HepG2 (cell line): ENCODE measurements at regions not wholly inside any gene's neighbourhood (a gene's known extent, or its start where the extent isn't known, plus 50 kb on each side); places are given as distances from the start of the nearest gene placed in this dataset.

Source experiments
- ATAC-seq: fragments of 200-7000 bp; cut with Tn5 transposase; 3 replicates; pipeline ENCODE4 v1.9.1; 2020; ENCODE audit warnings: mild to moderate bottlenecking, moderate library complexity
- BruUV-seq: library from RNA; stranded (reverse); fragments of 400-500 nt; replicated peaks from 2 replicates; lab custom pipeline; 2021; lab: Mats Ljungman, UMichigan
- CTCF ChIA-PET: fragments of 300-600 bp; formaldehyde crosslinking; extraction: SDS; loops from one replicate; lab custom pipeline; 2021; ENCODE audit warnings: low total read pairs, inconsistent platforms, low intra/inter-chr PET ratio; lab: Yijun Ruan, JAX
- POLR2A ChIA-PET: fragments of 350-600 bp; sonication (Branson Sonifier 250); formaldehyde crosslinking; loops from one replicate; lab custom pipeline; 2020; ENCODE audit warnings: antibody characterized with exemption, inconsistent platforms; lab: Yijun Ruan, JAX
- DNase-seq: peaks from one replicate; pipeline ENCODE4 v3.0.0-alpha.2; 2015; ENCODE audit warnings: low spot score
- FAIRE-seq: peaks from 3 replicates; lab custom pipeline; 2011; peaks lifted over from hg19 to GRCh38; lab: Jason Lieb, UNC
- H2AFZ ChIP-seq: one replicate; pipeline ENCODE4 v1.6.1; 2011; ENCODE audit warnings: low read length, inconsistent platforms
- H3K27ac ChIP-seq: fragments of 300-600 bp; 3 replicates; pipeline ENCODE4 v1.8.0; 2011; ENCODE audit warnings: mixed run types, mild to moderate bottlenecking, mixed read lengths, low read length, inconsistent platforms; ENCODE audit not compliant: insufficient read depth; ENCODE audit errors: extremely low read length
- H3K27me3 ChIP-seq, 2 experiments: fragments of 200-600 bp in 1 of 2; 2 replicates in 1 of 2; 3 replicates in 1 of 2; pipeline versions ENCODE4 v1.6.0 to v1.8.0; 2011; ENCODE audit warnings: low read length in 2 of 2, mild to moderate bottlenecking in 2 of 2, moderate library complexity in 2 of 2, inconsistent platforms in 1 of 2; ENCODE audit not compliant: insufficient read depth in 2 of 2, control insufficient read depth in 1 of 2
- H3K36me3 ChIP-seq, 2 experiments: fragments of 200-600 bp in 1 of 2; replicated peaks in 1 of 2; 2 replicates in 1 of 2; 3 replicates in 1 of 2; pipeline versions ENCODE4 v1.5.1 to v1.8.0; 2011; ENCODE audit warnings: low read length in 2 of 2, inconsistent platforms in 1 of 2; ENCODE audit not compliant: insufficient read depth in 2 of 2, control insufficient read depth in 1 of 2
- H3K4me1 ChIP-seq: 2 replicates; pipeline ENCODE4 v1.5.1; 2012; ENCODE audit warnings: low read length, inconsistent platforms; ENCODE audit not compliant: insufficient read depth
- H3K4me2 ChIP-seq: 2 replicates; pipeline ENCODE4 v1.6.0; 2011; ENCODE audit warnings: low read depth, low read length, inconsistent platforms
- H3K4me3 ChIP-seq, 3 experiments: fragments of 200-600 bp in 1 of 3; sonication (generic), shearing (Covaris generic) in 1 of 3; replicated peaks in 1 of 3; 2 replicates each; pipeline ENCODE4 v1.5.1; 2011 to 2016; ENCODE audit warnings: low read length in 3 of 3, inconsistent platforms in 2 of 3, low read depth in 2 of 3, mild to moderate bottlenecking in 2 of 3, control low read depth in 1 of 3, mixed read lengths in 1 of 3; ENCODE audit not compliant: insufficient read depth in 1 of 3
- H3K79me2 ChIP-seq: one replicate; pipeline ENCODE4 v1.6.1; 2011; ENCODE audit warnings: low read length, inconsistent platforms; ENCODE audit not compliant: insufficient read depth
- H3K9ac ChIP-seq: 2 replicates; pipeline ENCODE4 v1.6.0; 2011; ENCODE audit warnings: mild to moderate bottlenecking, low read depth, low read length, inconsistent platforms; ENCODE audit not compliant: insufficient read depth
- H3K9me3 ChIP-seq: 2 replicates; pipeline ENCODE4 v1.5.1; 2012; ENCODE audit warnings: mild to moderate bottlenecking, low read length
- H4K20me1 ChIP-seq: 2 replicates; pipeline ENCODE4 v1.6.0; 2011; ENCODE audit warnings: inconsistent platforms, mild to moderate bottlenecking, low read length, moderate library complexity; ENCODE audit not compliant: insufficient read depth
- ARID2 ChIP-seq: sonication (generic); formaldehyde crosslinking; IDR thresholded peaks from 2 replicates; pipeline ENCODE4 v1.8.1; 2022; ENCODE audit warnings: mild to moderate bottlenecking, missing genetic modification reagents, borderline replicate concordance
- ATM ChIP-seq: fragments of 450-650 bp; IDR thresholded peaks from 2 replicates; pipeline ENCODE4 v1.7.1; 2017; ENCODE audit warnings: mild to moderate bottlenecking, borderline replicate concordance
- CC2D1A ChIP-seq: sonication (generic); formaldehyde crosslinking; IDR thresholded peaks from 2 replicates; pipeline ENCODE4 v1.8.1; 2023; ENCODE audit warnings: mild to moderate bottlenecking, missing genetic modification reagents
- DNMT3B ChIP-seq: conservative IDR thresholded peaks from 2 replicates; pipeline ENCODE4 v1.6.1; 2016; ENCODE audit warnings: missing biosample characterization, control low read depth
- HCFC1 ChIP-seq: fragments of 150-350 bp; IDR thresholded peaks from 2 replicates; pipeline ENCODE4 v1.6.1; 2014; ENCODE audit warnings: low read depth, low read length
- KLF16 ChIP-seq, 2 experiments: sonication (generic) in 1 of 2; formaldehyde crosslinking in 1 of 2; IDR thresholded peaks; 2 replicates each; pipeline versions ENCODE4 v1.6.1 to v1.8.0; 2016 to 2023; ENCODE audit warnings: missing genetic modification reagents in 2 of 2, missing compliant biosample characterization in 1 of 2
- KMT2A ChIP-seq: sonication (generic); formaldehyde crosslinking; IDR thresholded peaks from 2 replicates; pipeline ENCODE4 v1.4.0; 2020; ENCODE audit warnings: missing genetic modification reagents
- MAFF ChIP-seq: IDR thresholded peaks from 2 replicates; pipeline ENCODE4 v1.6.1; 2011; ENCODE audit warnings: low read depth, low read length, improper control_type of control experiment
- MAFK ChIP-seq, 2 experiments: IDR thresholded peaks in 1 of 2; conservative IDR thresholded peaks in 1 of 2; 2 replicates each; pipeline ENCODE4 v1.6.1; 2011; ENCODE audit warnings: improper control_type of control experiment in 2 of 2, low read length in 2 of 2
- ZNF205 ChIP-seq: IDR thresholded peaks from 2 replicates; pipeline ENCODE4 v1.6.1; 2018; ENCODE audit warnings: missing biosample characterization, missing genetic modification reagents
- WGBS: methylation state at CpG from one replicate; pipeline ENCODE4 v1.1.6; 2017; ENCODE audit warnings: low lambda C conversion rate; 5-methylcytosine and 5-hydroxymethylcytosine counted together
- in situ Hi-C: cut with HindIII; loops from 2 replicates; pipeline ENCODE4 v1.10.0; 2017; ENCODE audit warnings: low pct_unique_long_range_greater_than_20kb; ENCODE audit not compliant: extremely low pct_ligation_motif_present
- intact Hi-C: fragments of 100-400 bp; cut with micrococcal nuclease; formaldehyde crosslinking; loops from one replicate; pipeline ENCODE4 v1.10.0; 2022; ENCODE audit not compliant: unreplicated experiment
- TF ChIP-seq, protein P1 (sequence below): sonication (generic); formaldehyde crosslinking; IDR thresholded peaks from 2 replicates; pipeline ENCODE4 v1.5.0; 2020; ENCODE audit warnings: mild to moderate bottlenecking, missing genetic modification reagents
- TF ChIP-seq, protein P2 (sequence below): sonication (generic); formaldehyde crosslinking; IDR thresholded peaks from 2 replicates; pipeline ENCODE4 v1.4.0; 2020; ENCODE audit warnings: missing genetic modification reagents, borderline replicate concordance
- TF ChIP-seq, protein P3 (sequence below): sonication (generic); formaldehyde crosslinking; conservative IDR thresholded peaks from 2 replicates; pipeline ENCODE4 v1.8.0; 2022; ENCODE audit warnings: low read depth, missing genetic modification reagents
- TF ChIP-seq, protein P4 (sequence below): IDR thresholded peaks from 2 replicates; pipeline ENCODE4 v1.6.1; 2016
- TF ChIP-seq, protein P5 (sequence below): IDR thresholded peaks from 2 replicates; pipeline ENCODE4 v1.6.1; 2012; ENCODE audit warnings: inconsistent platforms

DNA sequence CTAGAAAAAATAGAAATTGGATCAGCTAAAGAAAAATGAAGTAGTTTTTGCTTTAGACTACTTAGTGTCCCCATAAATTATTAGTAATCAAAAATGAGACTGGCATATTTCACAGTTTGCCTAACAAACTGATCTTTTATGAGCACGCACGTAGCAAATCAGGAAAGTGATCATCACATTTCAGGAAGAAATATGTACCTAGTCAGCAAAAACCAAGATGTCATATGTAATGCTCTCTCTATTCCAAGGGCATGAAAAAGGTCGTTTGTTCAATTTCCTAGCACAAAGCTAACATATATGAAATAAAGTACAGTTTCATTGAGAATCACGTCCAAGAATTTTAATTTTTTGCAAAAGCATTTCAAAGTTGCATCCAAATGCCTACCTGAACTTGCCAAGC is 600.4 kb upstream of the CHAC2 start:
- ChIA-PET POLR2A (no interaction called here), CTCF (no interaction called here)
- no peak for ATAC-seq
- Histone ChIP-seq H3K4me1 (no peaks in the 10 kb centered on the region), H3K27ac (no peak overlapping the region), H3K27me3 (no peaks in the 10 kb centered on the region), H3K4me2 (no peak overlapping the region), H3K4me3 (no peak overlapping the region), H3K36me3 (no peaks in the 10 kb centered on the region), H3K79me2 (no peaks in the 10 kb centered on the region), H4K20me1 (no peaks in the 10 kb centered on the region), H3K9me3 (no peaks in the 10 kb centered on the region), H3K9ac (no peak overlapping the region), H2AFZ (no peak overlapping the region)
- WGBS: 22% methylated on average over 4 of the region's 4 CpGs
- DNase-seq: no peak
- FAIRE-seq: no peak
- BruUV-seq: no TSS peak
- intact Hi-C loops (no loop called here), in situ Hi-C loops (no loop called here)
- TF ChIP-seq ZNF205 (CRISPR knock-in tag) (no peak), ARID2 (no peak), CC2D1A (CRISPR knock-in tag) (no peak), MAFF (peak; percentile 96), KLF16 (CRISPR knock-in tag; IDR thresholded peaks at IDR 0.05) (no peak), DNMT3B (CRISPR knock-in tag) (no peak), MAFK (conservative IDR thresholded peaks at IDR 0.05 in 1 of 2, IDR thresholded peaks at IDR 0.05 in 1 of 2; ENCODE audit: low read length in 2 of 2) (peak; percentile 94 to 96), ATM (no peak), KMT2A (CRISPR knock-in tag) (no peak), HCFC1 (no peak)
- TF ChIP-seq, protein P1, sequence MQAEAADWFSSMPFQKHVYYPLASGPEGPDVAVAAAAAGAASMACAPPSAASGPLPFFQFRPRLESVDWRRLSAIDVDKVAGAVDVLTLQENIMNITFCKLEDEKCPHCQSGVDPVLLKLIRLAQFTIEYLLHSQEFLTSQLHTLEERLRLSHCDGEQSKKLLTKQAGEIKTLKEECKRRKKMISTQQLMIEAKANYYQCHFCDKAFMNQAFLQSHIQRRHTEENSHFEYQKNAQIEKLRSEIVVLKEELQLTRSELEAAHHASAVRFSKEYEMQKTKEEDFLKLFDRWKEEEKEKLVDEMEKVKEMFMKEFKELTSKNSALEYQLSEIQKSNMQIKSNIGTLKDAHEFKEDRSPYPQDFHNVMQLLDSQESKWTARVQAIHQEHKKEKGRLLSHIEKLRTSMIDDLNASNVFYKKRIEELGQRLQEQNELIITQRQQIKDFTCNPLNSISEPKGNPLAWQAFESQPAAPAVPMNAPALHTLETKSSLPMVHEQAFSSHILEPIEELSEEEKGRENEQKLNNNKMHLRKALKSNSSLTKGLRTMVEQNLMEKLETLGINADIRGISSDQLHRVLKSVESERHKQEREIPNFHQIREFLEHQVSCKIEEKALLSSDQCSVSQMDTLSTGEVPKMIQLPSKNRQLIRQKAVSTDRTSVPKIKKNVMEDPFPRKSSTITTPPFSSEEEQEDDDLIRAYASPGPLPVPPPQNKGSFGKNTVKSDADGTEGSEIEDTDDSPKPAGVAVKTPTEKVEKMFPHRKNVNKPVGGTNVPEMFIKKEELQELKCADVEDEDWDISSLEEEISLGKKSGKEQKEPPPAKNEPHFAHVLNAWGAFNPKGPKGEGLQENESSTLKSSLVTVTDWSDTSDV: no peak
- TF ChIP-seq, protein P2, sequence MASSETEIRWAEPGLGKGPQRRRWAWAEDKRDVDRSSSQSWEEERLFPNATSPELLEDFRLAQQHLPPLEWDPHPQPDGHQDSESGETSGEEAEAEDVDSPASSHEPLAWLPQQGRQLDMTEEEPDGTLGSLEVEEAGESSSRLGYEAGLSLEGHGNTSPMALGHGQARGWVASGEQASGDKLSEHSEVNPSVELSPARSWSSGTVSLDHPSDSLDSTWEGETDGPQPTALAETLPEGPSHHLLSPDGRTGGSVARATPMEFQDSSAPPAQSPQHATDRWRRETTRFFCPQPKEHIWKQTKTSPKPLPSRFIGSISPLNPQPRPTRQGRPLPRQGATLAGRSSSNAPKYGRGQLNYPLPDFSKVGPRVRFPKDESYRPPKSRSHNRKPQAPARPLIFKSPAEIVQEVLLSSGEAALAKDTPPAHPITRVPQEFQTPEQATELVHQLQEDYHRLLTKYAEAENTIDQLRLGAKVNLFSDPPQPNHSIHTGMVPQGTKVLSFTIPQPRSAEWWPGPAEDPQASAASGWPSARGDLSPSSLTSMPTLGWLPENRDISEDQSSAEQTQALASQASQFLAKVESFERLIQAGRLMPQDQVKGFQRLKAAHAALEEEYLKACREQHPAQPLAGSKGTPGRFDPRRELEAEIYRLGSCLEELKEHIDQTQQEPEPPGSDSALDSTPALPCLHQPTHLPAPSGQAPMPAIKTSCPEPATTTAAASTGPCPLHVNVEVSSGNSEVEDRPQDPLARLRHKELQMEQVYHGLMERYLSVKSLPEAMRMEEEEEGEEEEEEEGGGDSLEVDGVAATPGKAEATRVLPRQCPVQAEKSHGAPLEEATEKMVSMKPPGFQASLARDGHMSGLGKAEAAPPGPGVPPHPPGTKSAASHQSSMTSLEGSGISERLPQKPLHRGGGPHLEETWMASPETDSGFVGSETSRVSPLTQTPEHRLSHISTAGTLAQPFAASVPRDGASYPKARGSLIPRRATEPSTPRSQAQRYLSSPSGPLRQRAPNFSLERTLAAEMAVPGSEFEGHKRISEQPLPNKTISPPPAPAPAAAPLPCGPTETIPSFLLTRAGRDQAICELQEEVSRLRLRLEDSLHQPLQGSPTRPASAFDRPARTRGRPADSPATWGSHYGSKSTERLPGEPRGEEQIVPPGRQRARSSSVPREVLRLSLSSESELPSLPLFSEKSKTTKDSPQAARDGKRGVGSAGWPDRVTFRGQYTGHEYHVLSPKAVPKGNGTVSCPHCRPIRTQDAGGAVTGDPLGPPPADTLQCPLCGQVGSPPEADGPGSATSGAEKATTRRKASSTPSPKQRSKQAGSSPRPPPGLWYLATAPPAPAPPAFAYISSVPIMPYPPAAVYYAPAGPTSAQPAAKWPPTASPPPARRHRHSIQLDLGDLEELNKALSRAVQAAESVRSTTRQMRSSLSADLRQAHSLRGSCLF (CRISPR knock-in tag): no peak
- TF ChIP-seq, protein P3, sequence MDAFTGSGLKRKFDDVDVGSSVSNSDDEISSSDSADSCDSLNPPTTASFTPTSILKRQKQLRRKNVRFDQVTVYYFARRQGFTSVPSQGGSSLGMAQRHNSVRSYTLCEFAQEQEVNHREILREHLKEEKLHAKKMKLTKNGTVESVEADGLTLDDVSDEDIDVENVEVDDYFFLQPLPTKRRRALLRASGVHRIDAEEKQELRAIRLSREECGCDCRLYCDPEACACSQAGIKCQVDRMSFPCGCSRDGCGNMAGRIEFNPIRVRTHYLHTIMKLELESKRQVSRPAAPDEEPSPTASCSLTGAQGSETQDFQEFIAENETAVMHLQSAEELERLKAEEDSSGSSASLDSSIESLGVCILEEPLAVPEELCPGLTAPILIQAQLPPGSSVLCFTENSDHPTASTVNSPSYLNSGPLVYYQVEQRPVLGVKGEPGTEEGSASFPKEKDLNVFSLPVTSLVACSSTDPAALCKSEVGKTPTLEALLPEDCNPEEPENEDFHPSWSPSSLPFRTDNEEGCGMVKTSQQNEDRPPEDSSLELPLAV (CRISPR knock-in tag): no peak
- TF ChIP-seq, protein P4, sequence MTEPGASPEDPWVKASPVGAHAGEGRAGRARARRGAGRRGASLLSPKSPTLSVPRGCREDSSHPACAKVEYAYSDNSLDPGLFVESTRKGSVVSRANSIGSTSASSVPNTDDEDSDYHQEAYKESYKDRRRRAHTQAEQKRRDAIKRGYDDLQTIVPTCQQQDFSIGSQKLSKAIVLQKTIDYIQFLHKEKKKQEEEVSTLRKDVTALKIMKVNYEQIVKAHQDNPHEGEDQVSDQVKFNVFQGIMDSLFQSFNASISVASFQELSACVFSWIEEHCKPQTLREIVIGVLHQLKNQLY: no peak
- TF ChIP-seq, protein P5, sequence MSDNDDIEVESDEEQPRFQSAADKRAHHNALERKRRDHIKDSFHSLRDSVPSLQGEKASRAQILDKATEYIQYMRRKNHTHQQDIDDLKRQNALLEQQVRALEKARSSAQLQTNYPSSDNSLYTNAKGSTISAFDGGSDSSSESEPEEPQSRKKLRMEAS: no peak
